Prostate gland (tissue), 2 donors: ENCODE measurements at regions not wholly inside any gene's neighbourhood (a gene's known extent, or its start where the extent isn't known, plus 50 kb on each side); places are given as distances from the start of the nearest gene placed in this dataset.

Source experiments
- POLR2AphosphoS5 ChIP-seq: sonication (generic); formaldehyde crosslinking; IDR thresholded peaks from one replicate; pipeline ENCODE4 v1.6.1; 2017; ENCODE audit warnings: antibody characterized with exemption
- TF ChIP-seq, protein P1 (sequence below), 4 experiments: fragments of 200-600 bp in 2 of 4; fragments of 450-650 bp in 2 of 4; sonication (generic) in 2 of 4; IDR thresholded peaks; 1 replicate in 3 of 4; 2 replicates in 1 of 4; pipeline ENCODE4 v1.5.1; 2016 to 2019; ENCODE audit warnings: antibody characterized with exemption in 4 of 4, mild to moderate bottlenecking in 2 of 4, moderate library complexity in 2 of 4

DNA sequence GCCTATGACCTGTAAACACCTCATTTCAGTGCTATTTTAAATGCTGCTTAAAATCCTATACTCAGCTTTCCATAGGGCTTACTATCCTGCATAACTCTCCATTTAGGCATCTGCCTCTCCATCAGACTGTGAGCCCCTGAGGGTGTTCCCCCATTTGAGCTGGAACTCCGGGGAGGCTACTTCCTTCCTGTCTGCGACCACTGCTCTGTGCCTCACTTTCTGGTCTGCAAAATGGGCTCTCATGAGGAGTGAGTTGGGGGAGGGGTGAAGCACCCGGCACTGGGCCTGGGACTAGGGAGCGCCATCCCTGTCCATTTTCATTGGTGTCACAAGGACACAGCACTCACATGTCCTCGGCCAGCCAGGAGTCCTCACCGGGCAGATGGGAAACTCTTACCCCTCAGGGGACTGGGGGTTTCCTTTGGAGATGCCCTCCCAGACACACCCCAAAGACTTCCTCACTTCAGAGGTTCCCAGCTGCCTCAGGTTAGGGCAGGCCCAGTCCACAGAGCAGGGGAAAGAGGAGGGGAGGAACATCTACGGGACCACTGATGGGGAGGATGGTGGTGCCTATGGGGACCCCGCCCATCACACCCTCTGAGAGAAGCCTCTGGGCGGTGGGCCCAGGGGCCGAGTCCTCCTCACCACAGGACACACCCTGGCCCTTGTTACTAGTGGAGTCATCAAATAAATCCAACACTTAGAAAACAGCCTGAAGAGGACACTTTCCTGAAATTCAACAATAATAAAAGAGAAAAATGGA, 134.9 kb downstream of the MATN1 start:
- TF ChIP-seq, protein P1, sequence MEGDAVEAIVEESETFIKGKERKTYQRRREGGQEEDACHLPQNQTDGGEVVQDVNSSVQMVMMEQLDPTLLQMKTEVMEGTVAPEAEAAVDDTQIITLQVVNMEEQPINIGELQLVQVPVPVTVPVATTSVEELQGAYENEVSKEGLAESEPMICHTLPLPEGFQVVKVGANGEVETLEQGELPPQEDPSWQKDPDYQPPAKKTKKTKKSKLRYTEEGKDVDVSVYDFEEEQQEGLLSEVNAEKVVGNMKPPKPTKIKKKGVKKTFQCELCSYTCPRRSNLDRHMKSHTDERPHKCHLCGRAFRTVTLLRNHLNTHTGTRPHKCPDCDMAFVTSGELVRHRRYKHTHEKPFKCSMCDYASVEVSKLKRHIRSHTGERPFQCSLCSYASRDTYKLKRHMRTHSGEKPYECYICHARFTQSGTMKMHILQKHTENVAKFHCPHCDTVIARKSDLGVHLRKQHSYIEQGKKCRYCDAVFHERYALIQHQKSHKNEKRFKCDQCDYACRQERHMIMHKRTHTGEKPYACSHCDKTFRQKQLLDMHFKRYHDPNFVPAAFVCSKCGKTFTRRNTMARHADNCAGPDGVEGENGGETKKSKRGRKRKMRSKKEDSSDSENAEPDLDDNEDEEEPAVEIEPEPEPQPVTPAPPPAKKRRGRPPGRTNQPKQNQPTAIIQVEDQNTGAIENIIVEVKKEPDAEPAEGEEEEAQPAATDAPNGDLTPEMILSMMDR (IDR thresholded peaks at IDR 0.05), result no peak
- no peak for TF ChIP-seq POLR2AphosphoS5
